Mammary epithelial cell (primary cell): ENCODE measurements at regions not wholly inside any gene's neighbourhood (a gene's known extent, or its start where the extent isn't known, plus 50 kb on each side); places are given as distances from the start of the nearest gene placed in this dataset.
"Not testable (repeated sequence)": the region's sequence is repeated elsewhere in the genome, so short reads cannot be mapped to it uniquely, and the experiment has no call there.

Experiments used
- CTCF ChIP-seq, 2 donors: IDR thresholded peaks in 1 of 2; conservative IDR thresholded peaks in 1 of 2; 2 replicates each; pipeline ENCODE4 v1.5.1; 2011 to 2012; ENCODE audit warnings: inconsistent platforms in 2 of 2, low read length in 2 of 2, mild to moderate bottlenecking in 2 of 2, control low read depth in 1 of 2, low read depth in 1 of 2; ENCODE audit not compliant: insufficient read depth in 1 of 2; ENCODE audit errors: extremely low read depth in 1 of 2
- EZH2 ChIP-seq: IDR thresholded peaks from 2 replicates; pipeline ENCODE4 v1.6.1; 2012; ENCODE audit warnings: low read length, inconsistent platforms, borderline replicate concordance

GRCh38 chr3:137153046-137153445 lies 195.3 kb downstream of the IL20RB start:
- not testable (repeated sequence) for TF ChIP-seq EZH2; CTCF (conservative IDR thresholded peaks at IDR 0.05 in 1 of 2, IDR thresholded peaks at IDR 0.05 in 1 of 2; ENCODE audit: extremely low read depth in 1 of 2, insufficient read depth in 1 of 2, low read depth in 1 of 2, low read length in 2 of 2)
